A204.1 (cell line): ENCODE measurements at regions not wholly inside any gene's neighbourhood (a gene's known extent, or its start where the extent isn't known, plus 50 kb on each side); places are given as distances from the start of the nearest gene placed in this dataset.
"Not testable (repeated sequence)": the region's sequence is repeated elsewhere in the genome, so short reads cannot be mapped to it uniquely, and the experiment has no call there.

Source experiments
- FAIRE-seq: peaks from 2 replicates; lab custom pipeline; 2012; peaks lifted over from hg19 to GRCh38; lab: Jason Lieb, UNC

DNA sequence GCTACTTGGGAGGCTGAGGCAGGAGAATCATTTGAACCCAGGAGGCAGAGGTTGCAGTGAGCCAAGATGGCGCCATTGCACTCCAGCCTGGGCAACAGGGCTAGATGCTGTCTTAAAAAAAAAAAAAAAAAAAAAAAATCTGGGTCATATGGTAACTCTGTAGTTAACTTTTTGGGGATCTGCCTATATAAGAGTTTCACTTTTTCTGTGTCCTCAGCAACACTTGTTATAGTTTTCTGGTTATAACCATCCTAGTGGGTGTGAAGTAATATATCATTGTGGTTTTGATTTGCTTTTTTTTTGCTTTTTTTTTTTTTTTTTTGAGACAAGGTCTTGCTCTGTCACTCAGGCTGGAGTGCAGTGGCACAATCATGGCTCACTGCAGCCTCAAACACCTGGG lies 54.3 kb upstream of the SHB start:
- not testable (repeated sequence) for FAIRE-seq

DNA sequence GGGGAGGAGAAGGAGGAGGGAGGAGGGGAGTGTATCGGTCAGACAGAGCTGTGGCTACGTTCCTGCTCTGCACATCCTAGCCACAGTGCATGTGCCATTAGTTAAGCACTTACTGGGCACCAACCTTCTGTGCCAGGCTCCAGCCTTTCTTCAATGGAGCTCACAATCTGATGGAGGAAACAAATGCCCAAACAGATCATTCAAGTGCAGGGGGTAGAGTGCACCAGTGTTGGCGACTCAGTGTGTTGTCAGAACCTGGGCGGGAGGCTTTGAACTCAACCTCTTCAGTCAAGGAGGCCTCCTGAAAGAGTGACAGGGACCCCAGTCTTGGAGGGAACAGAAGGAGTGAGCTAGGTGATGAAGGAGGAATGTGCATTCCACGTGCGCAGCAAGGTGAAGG lies 51.9 kb upstream of the SHB start:
- no peak for FAIRE-seq

DNA sequence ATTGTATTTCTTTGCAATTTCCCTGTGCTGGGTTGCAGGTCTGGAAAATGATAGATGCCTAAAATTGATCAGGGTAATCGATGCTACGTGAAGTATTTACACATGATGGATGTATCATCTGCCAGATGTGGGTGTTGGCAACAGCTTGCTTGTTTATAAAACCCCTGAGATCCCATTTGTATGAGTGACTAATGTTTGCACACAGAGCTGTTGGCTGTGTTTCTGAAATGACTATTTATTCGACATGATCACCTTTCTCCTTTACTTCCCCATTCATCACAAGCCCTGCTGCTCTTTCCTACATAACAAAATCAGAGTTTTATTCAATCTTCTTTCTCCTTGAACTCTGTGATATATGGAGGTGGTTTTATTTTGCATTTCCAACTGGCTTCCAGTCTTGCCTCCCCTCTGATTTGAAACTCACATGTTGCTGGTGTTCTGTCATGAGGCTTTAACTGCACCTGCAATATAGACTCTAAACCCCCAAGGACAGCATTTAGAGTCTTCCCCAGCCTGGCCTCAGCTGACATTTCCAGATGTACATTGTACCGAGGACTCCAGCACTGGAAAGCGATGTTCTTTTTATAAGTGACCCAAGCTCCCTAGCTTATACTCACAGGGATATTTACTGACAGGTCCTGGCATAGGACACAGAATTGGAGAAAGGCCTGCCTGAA lies 50.7 kb upstream of the SHB start:
- no peak for FAIRE-seq

DNA sequence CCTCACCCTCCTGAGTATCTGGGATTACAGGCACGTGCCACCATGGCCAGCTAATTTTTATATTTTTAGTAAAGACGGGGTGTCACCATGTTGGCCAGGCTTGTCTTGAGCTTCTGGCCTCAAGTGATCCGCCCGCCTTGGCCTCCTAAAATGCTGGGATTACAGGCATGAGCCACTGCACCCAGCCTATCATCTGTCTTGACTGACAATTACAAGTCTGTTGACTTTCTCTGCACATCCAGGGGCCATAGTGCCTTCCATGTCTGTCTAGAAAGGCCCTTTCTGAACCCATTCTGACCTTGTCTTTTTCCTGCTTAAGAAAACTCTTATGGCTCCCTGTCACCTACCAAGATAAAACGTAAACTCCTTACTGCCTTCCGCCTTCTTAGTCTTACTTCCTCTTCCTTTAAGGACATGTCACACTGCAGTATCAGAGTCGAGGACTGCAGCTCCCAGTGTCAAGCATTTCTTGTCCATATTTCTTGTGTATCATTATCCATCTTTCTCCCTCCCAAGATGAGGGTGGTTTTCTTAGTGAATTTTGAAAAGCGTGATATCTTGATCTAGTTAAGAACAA lies 49.9 kb upstream of the SHB start:
- FAIRE-seq: no peak
